ENCODE measurements at regions not wholly inside any gene's neighbourhood (a gene's known extent, or its start where the extent isn't known, plus 50 kb on each side); places are given as distances from the start of the nearest gene placed in this dataset.

- DNase-seq = no peak
- FAIRE-seq = no peak
- WGBS, 2 donors = 48 to 66% methylated on average over 2 of the region's 2 CpGs
- Histone ChIP-seq H3K4me1 (no peaks in the 10 kb centered on the region), H3K36me3 (no peaks in the 10 kb centered on the region), H3K27me3 (no peaks in the 10 kb centered on the region), H3K27ac (no peak overlapping the region), H3K9me3 (no peaks in the 10 kb centered on the region), H3K4me3 (no peak overlapping the region)
- intact Hi-C loops (cut with DNase I) = no loop called here
- TF ChIP-seq, protein P1, sequence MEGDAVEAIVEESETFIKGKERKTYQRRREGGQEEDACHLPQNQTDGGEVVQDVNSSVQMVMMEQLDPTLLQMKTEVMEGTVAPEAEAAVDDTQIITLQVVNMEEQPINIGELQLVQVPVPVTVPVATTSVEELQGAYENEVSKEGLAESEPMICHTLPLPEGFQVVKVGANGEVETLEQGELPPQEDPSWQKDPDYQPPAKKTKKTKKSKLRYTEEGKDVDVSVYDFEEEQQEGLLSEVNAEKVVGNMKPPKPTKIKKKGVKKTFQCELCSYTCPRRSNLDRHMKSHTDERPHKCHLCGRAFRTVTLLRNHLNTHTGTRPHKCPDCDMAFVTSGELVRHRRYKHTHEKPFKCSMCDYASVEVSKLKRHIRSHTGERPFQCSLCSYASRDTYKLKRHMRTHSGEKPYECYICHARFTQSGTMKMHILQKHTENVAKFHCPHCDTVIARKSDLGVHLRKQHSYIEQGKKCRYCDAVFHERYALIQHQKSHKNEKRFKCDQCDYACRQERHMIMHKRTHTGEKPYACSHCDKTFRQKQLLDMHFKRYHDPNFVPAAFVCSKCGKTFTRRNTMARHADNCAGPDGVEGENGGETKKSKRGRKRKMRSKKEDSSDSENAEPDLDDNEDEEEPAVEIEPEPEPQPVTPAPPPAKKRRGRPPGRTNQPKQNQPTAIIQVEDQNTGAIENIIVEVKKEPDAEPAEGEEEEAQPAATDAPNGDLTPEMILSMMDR (IDR thresholded peaks at IDR 0.05) = no peak
- ATAC-seq = no peak
These were observed 428.8 kb downstream of the CHSY3 start for GRCh38 chr5:130333089-130333488.

GRCh38 chr5:130331332-130331731 is 427.1 kb downstream of the CHSY3 start:
- 91 to 93% methylated on average over 3 of the region's 3 CpGs for WGBS, 2 donors
- Histone ChIP-seq H3K27ac (no peak overlapping the region), H3K9me3 (no peaks in the 10 kb centered on the region), H3K27me3 (no peaks in the 10 kb centered on the region), H3K4me3 (no peak overlapping the region), H3K4me1 (no peaks in the 10 kb centered on the region), H3K36me3 (no peaks in the 10 kb centered on the region)
- TF ChIP-seq, protein P1 (IDR thresholded peaks at IDR 0.05) = no peak
- ATAC-seq = no peak
- no peak for FAIRE-seq
- DNase-seq = no peak
- intact Hi-C loops (cut with DNase I) = no loop called here

- no peak overlapping the region for H3K27ac ChIP-seq
- H3K9me3 ChIP-seq = no peaks in the 10 kb centered on the region
- intact Hi-C loops (cut with DNase I) = no loop called here
- DNase-seq (no peak), ATAC-seq (no peak), FAIRE-seq (no peak)
- WGBS, 2 donors = 70 to 73% methylated on average over 7 of the region's 7 CpGs
- H3K36me3 ChIP-seq = no peaks in the 10 kb centered on the region
- H3K4me3 ChIP-seq = no peak overlapping the region
- TF ChIP-seq, protein P1 (IDR thresholded peaks at IDR 0.05) = no peak
- no peaks in the 10 kb centered on the region for H3K4me1 ChIP-seq
- H3K27me3 ChIP-seq = no peaks in the 10 kb centered on the region
These were observed 420.8 kb downstream of the CHSY3 start for GRCh38 chr5:130324953-130325671.

DNA sequence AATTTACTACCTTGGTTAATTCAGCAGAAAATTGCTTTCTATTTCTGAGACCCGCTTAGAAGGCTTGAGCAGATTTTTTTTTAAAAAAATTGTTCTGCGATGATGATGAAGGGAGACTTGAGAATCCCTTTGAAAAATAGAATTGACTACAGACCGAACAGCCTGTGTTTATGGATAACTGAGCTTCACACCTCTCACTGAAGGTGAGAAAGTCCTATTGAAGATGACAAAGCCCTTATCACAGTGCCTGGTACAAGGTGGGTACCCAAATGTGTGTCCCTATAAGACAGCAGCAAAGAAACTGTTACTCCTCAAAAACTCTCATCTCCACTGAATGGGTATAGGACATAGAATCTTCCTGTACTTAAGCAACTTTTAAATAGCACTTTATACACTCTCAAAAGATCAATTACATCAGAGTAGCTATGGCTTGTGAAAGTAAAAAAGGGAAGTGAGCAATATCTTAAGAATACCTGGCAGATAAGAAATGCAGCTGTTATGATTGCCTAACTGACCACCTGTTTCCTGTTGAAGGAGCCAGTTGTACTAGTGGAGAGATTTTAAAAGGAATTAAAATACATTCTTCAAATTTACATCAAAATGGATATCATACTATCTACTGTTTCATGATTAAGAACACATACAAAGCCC is 419.7 kb downstream of the CHSY3 start:
- 85 to 87% methylated on average over 3 of the region's 3 CpGs for WGBS, 2 donors
- H3K9me3 ChIP-seq = no peaks in the 10 kb centered on the region
- ATAC-seq (peak in 1 of 4 donors; percentile 32), DNase-seq (no peak), FAIRE-seq (no peak)
- no peaks in the 10 kb centered on the region for H3K36me3 ChIP-seq
- intact Hi-C loops (cut with DNase I) = no loop called here
- H3K4me3 ChIP-seq = no peak overlapping the region
- H3K27me3 ChIP-seq = no peaks in the 10 kb centered on the region
- no peaks in the 10 kb centered on the region for H3K4me1 ChIP-seq
- TF ChIP-seq, protein P1 (IDR thresholded peaks at IDR 0.05) = no peak
- H3K27ac ChIP-seq = no peak overlapping the region

GRCh38 chr5:130321931-130322330 is 417.7 kb downstream of the CHSY3 start:
- TF ChIP-seq, protein P1 (IDR thresholded peaks at IDR 0.05) = no peak
- no peak for ATAC-seq

More at GRCh38 chr5:130321931-130322330, 417.7 kb downstream of the CHSY3 start:
- no peaks in the 10 kb centered on the region for H3K9me3 ChIP-seq
- H3K27ac ChIP-seq = no peak overlapping the region
- H3K36me3 ChIP-seq = no peaks in the 10 kb centered on the region
- no peaks in the 10 kb centered on the region for H3K4me1 ChIP-seq
- no peak for DNase-seq
- intact Hi-C loops (cut with DNase I) = no loop called here
- H3K4me3 ChIP-seq = no peak overlapping the region
- FAIRE-seq = no peak
- no peaks in the 10 kb centered on the region for H3K27me3 ChIP-seq

All from pancreas (tissue), 10 donors.